HCT116 (cell line): ENCODE measurements at regions not wholly inside any gene's neighbourhood (a gene's known extent, or its start where the extent isn't known, plus 50 kb on each side); places are given as distances from the start of the nearest gene placed in this dataset.

Experiments
- ATAC-seq: fragments of 200-7000 bp; cut with Tn5 transposase; 2 replicates; pipeline ENCODE4 v1.9.1; 2020; ENCODE audit warnings: mild to moderate bottlenecking, moderate library complexity
- BruUV-seq: library from RNA; stranded (reverse); fragments of 400-500 nt; replicated peaks from 2 replicates; lab custom pipeline; 2021; lab: Mats Ljungman, UMichigan
- CTCF ChIA-PET: fragments of 300-600 bp; sonication (Branson Sonifier 250); formaldehyde crosslinking; loops from one replicate; lab custom pipeline; 2021; ENCODE audit warnings: antibody characterized with exemption; lab: Charles Lee
- POLR2A ChIA-PET: fragments of 300-600, 350-600 bp; sonication (Branson Sonifier 250); formaldehyde crosslinking; loops from one replicate; lab custom pipeline; 2021; ENCODE audit warnings: antibody characterized with exemption; lab: Charles Lee
- RAD21 ChIA-PET, 2 experiments: fragments of 300-600 bp; sonication (Branson Sonifier 250); formaldehyde crosslinking; loops; one replicate each; lab custom pipeline; 2023; ENCODE audit warnings: low total read pairs in 2 of 2; ENCODE audit not compliant: uncharacterized antibody in 2 of 2, unreplicated experiment in 2 of 2, low non-redundant PET in 1 of 2; lab: Charles Lee
- DNase-seq: peaks from one replicate; pipeline ENCODE4 v3.0.0-alpha.2; 2010; ENCODE audit warnings: low read depth, low spot score
- H2AFZ ChIP-seq: fragments of 200-600 bp; shearing (Covaris generic), sonication (generic); 2 replicates; pipeline ENCODE4 v1.6.1; 2017; ENCODE audit warnings: low read depth, mixed run types, mixed read lengths, antibody characterized with exemption, low read length; ENCODE audit not compliant: poor library complexity, severe bottlenecking
- H3K27ac ChIP-seq: 2 replicates; pipeline ENCODE4 v1.5.1; 2012; ENCODE audit warnings: low read depth, low read length
- H3K27me3 ChIP-seq: fragments of 200-600 bp; sonication (generic); 2 replicates; pipeline ENCODE4 v1.6.1; 2016; ENCODE audit warnings: mixed run types, low read length, mixed read lengths; ENCODE audit not compliant: insufficient read depth
- H3K36me3 ChIP-seq, 2 experiments: fragments of 200-500 bp in 1 of 2; fragments of 200-600 bp in 1 of 2; sonication (Bioruptor generic) in 1 of 2; sonication (generic) in 1 of 2; 2 replicates each; pipeline versions ENCODE4 v1.5.1 to v1.6.1; 2014 to 2016; ENCODE audit warnings: low read length in 2 of 2, inconsistent platforms in 1 of 2, mixed read lengths in 1 of 2, mixed run types in 1 of 2; ENCODE audit not compliant: insufficient read depth in 2 of 2, control insufficient read depth in 1 of 2
- H3K4me1 ChIP-seq, 2 experiments: fragments of 200-600 bp in 1 of 2; sonication (generic) in 1 of 2; 2 replicates each; pipeline versions ENCODE4 v1.5.1 to v1.6.1; 2012 to 2017; ENCODE audit warnings: low read length in 2 of 2, inconsistent platforms in 1 of 2, mild to moderate bottlenecking in 1 of 2, mixed read lengths in 1 of 2, mixed run types in 1 of 2, moderate library complexity in 1 of 2; ENCODE audit not compliant: insufficient read depth in 2 of 2, control insufficient read depth in 1 of 2
- H3K4me2 ChIP-seq: fragments of 200-600 bp; sonication (generic); 2 replicates; pipeline ENCODE4 v1.6.1; 2017; ENCODE audit warnings: mixed run types, low read length, mixed read lengths
- H3K4me3 ChIP-seq, 2 experiments: fragments of 200-600 bp in 1 of 2; sonication (generic) in 1 of 2; replicated peaks in 1 of 2; 2 replicates each; pipeline ENCODE4 v1.5.1; 2011 to 2016; ENCODE audit warnings: low read length in 2 of 2, control low read depth in 1 of 2, low read depth in 1 of 2, mild to moderate bottlenecking in 1 of 2, mixed read lengths in 1 of 2, mixed run types in 1 of 2
- H3K79me2 ChIP-seq: fragments of 200-600 bp; sonication (generic); 2 replicates; pipeline ENCODE4 v1.6.1; 2017; ENCODE audit warnings: mild to moderate bottlenecking, mixed run types, low read length, moderate library complexity, mixed read lengths; ENCODE audit not compliant: insufficient read depth
- H3K9ac ChIP-seq: fragments of 200-600 bp; sonication (generic); 2 replicates; pipeline ENCODE4 v1.6.1; 2016; ENCODE audit warnings: low read length, mixed read lengths
- H3K9me2 ChIP-seq: fragments of 200-600 bp; sonication (generic), shearing (Covaris generic); 2 replicates; pipeline ENCODE4 v1.6.1; 2017; ENCODE audit warnings: mixed run types, mild to moderate bottlenecking, moderate library complexity; ENCODE audit not compliant: insufficient read depth
- H3K9me3 ChIP-seq, 2 experiments: fragments of 200-500 bp in 1 of 2; fragments of 200-600 bp in 1 of 2; sonication (Bioruptor generic) in 1 of 2; sonication (generic) in 1 of 2; 2 replicates each; pipeline ENCODE4 v1.6.1; 2014 to 2017; ENCODE audit warnings: low read length in 2 of 2, mixed read lengths in 2 of 2, inconsistent platforms in 1 of 2, low read depth in 1 of 2, mild to moderate bottlenecking in 1 of 2, mixed run types in 1 of 2, moderate library complexity in 1 of 2; ENCODE audit not compliant: control insufficient read depth in 1 of 2, insufficient read depth in 1 of 2
- H4K20me1 ChIP-seq: fragments of 200-600 bp; sonication (generic), shearing (Covaris generic); 2 replicates; pipeline ENCODE4 v1.6.1; 2017; ENCODE audit warnings: mixed run types, mild to moderate bottlenecking, moderate library complexity; ENCODE audit not compliant: insufficient read depth
- CBX3 ChIP-seq: IDR thresholded peaks from 2 replicates; pipeline ENCODE4 v1.6.1; 2012; ENCODE audit warnings: low read depth
- CEBPB ChIP-seq: IDR thresholded peaks from 2 replicates; pipeline ENCODE4 v1.6.1; 2012; ENCODE audit warnings: low read depth
- EGR1 ChIP-seq: IDR thresholded peaks from 2 replicates; pipeline ENCODE4 v1.6.1; 2012; ENCODE audit warnings: low read depth
- EZH2 ChIP-seq: fragments of 200-600 bp; sonication (generic); IDR thresholded peaks from 2 replicates; pipeline ENCODE4 v1.6.1; 2017; ENCODE audit warnings: antibody characterized with exemption, mixed run types
- EZH2phosphoT487 ChIP-seq: fragments of 200-600 bp; IDR thresholded peaks from 2 replicates; pipeline ENCODE4 v1.6.1; 2018; ENCODE audit warnings: antibody characterized with exemption, borderline replicate concordance
- FOSL1 ChIP-seq: IDR thresholded peaks from 2 replicates; pipeline ENCODE4 v1.6.1; 2012; ENCODE audit warnings: low read depth
- JUND ChIP-seq: IDR thresholded peaks from 2 replicates; pipeline ENCODE4 v1.6.1; 2012
- POLR2AphosphoS5 ChIP-seq: IDR thresholded peaks from 2 replicates; pipeline ENCODE4 v1.6.1; 2011; ENCODE audit warnings: mild to moderate bottlenecking, low read depth, low read length, moderate library complexity
- RAD21 ChIP-seq: IDR thresholded peaks from 2 replicates; pipeline ENCODE4 v1.6.1; 2012; ENCODE audit warnings: low read depth, mild to moderate bottlenecking
- REST ChIP-seq: IDR thresholded peaks from 2 replicates; pipeline ENCODE4 v1.6.1; 2012; ENCODE audit warnings: low read depth
- SP1 ChIP-seq: IDR thresholded peaks from 2 replicates; pipeline ENCODE4 v1.6.1; 2012; ENCODE audit warnings: low read depth
- SRF ChIP-seq: IDR thresholded peaks from 2 replicates; pipeline ENCODE4 v1.6.1; 2012; ENCODE audit warnings: low read depth
- TCF7L2 ChIP-seq: IDR thresholded peaks from 2 replicates; pipeline ENCODE4 v1.7.0; 2011; ENCODE audit warnings: borderline replicate concordance, inconsistent platforms; ENCODE audit not compliant: insufficient read depth, insufficient read length; ENCODE audit errors: extremely low read depth
- ZBTB33 ChIP-seq: IDR thresholded peaks from 2 replicates; pipeline ENCODE4 v1.6.1; 2011; ENCODE audit warnings: mild to moderate bottlenecking, low read length, moderate library complexity; ENCODE audit not compliant: insufficient replicate concordance; ENCODE audit errors: extremely low read depth
- ZFX ChIP-seq: fragments of 450-650 bp; IDR thresholded peaks from 2 replicates; pipeline ENCODE4 v1.6.1; 2017
- intact Hi-C: fragments of 100-400 bp; cut with micrococcal nuclease; formaldehyde crosslinking; loops from 2 replicates; pipeline ENCODE4 v1.10.0; 2022

- peaks cover 0 to 9% of the 10 kb centered on the region in 2 experiments; a peak in 2 of 4 replicates for H3K9me3 ChIP-seq
- no peaks in the 10 kb centered on the region for H3K9me2 ChIP-seq
These were observed 1423.0 kb upstream of the PIK3C3 start for GRCh38 chr18:40532046-40532445.

More at GRCh38 chr18:40532046-40532445, 1423.0 kb upstream of the PIK3C3 start:
- Histone ChIP-seq H3K4me2 (no peak overlapping the region), H3K36me3 (no peaks in the 10 kb centered on the region), H3K27me3 (no peaks in the 10 kb centered on the region), H3K79me2 (no peaks in the 10 kb centered on the region)
- CTCF ChIA-PET, result no interaction called here
- RAD21 ChIA-PET, result no interaction called here
- TF ChIP-seq CEBPB (no peak), RAD21 (no peak), TCF7L2 (no peak), ZFX (no peak), EGR1 (no peak), ZBTB33 (no peak), SRF (no peak), REST (no peak), EZH2phosphoT487 (no peak), EZH2 (no peak), JUND (no peak), FOSL1 (no peak), POLR2AphosphoS5 (no peak), SP1 (no peak), CBX3 (no peak)
- TF ChIP-seq, all 23 proteins: peak for 0
- no peak overlapping the region for H2AFZ ChIP-seq
- BruUV-seq, result no TSS peak
- H3K4me3 ChIP-seq, result no peak overlapping the region
- H4K20me1 ChIP-seq, result no peaks in the 10 kb centered on the region
- intact Hi-C loops, result no loop called here
- POLR2A ChIA-PET, result no interaction called here
- H3K4me1 ChIP-seq, result no peaks in the 10 kb centered on the region
- H3K27ac ChIP-seq, result no peak overlapping the region
- H3K9ac ChIP-seq, result no peak overlapping the region
- DNase-seq (no peak), ATAC-seq (no peak)
